Right atrium auricular region (tissue), 2 donors: ENCODE measurements at regions not wholly inside any gene's neighbourhood (a gene's known extent, or its start where the extent isn't known, plus 50 kb on each side); places are given as distances from the start of the nearest gene placed in this dataset.

ENCODE experiments used
- DNase-seq: peaks from one replicate; pipeline ENCODE4 v3.0.0-alpha.2; 2019; ENCODE audit warnings: low spot score
- H3K27ac ChIP-seq, 2 donors: fragments of 200-600 bp; sonication (generic); 1 replicate in 1 of 2; 2 replicates in 1 of 2; pipeline ENCODE4 v1.5.1; 2016 to 2019
- H3K27me3 ChIP-seq, 2 donors: fragments of 200-600 bp; sonication (generic); one replicate each; pipeline versions ENCODE4 v1.5.1 to v1.6.0; 2017 to 2019
- H3K36me3 ChIP-seq: fragments of 200-600 bp; sonication (generic); one replicate; pipeline ENCODE4 v1.5.1; 2016
- H3K4me1 ChIP-seq, 2 donors: fragments of 200-600 bp; sonication (generic); one replicate each; pipeline versions ENCODE4 v1.5.1 to v1.6.0; 2017 to 2019
- H3K4me3 ChIP-seq, 2 donors: fragments of 200-600 bp; sonication (generic); 1 replicate in 1 of 2; 2 replicates in 1 of 2; pipeline ENCODE4 v1.5.1; 2017 to 2019; ENCODE audit warnings: mild to moderate bottlenecking in 1 of 2, moderate library complexity in 1 of 2
- H3K9me3 ChIP-seq, 2 donors: fragments of 200-600 bp; sonication (generic); one replicate each; pipeline ENCODE4 v1.5.1; 2019
- CTCF ChIP-seq, 2 donors: fragments of 200-600 bp; sonication (generic); IDR thresholded peaks; one replicate each; pipeline ENCODE4 v1.5.1; 2019; ENCODE audit warnings: antibody characterized with exemption in 2 of 2

- H3K27me3 ChIP-seq, result no peaks in the 10 kb centered on the region
- TF ChIP-seq CTCF (IDR thresholded peaks at IDR 0.05), result no peak
- H3K4me1 ChIP-seq, result no peaks in the 10 kb centered on the region
- H3K9me3 ChIP-seq, result no peaks in the 10 kb centered on the region
- H3K36me3 ChIP-seq, result no peaks in the 10 kb centered on the region
- H3K4me3 ChIP-seq, result no peak overlapping the region
- H3K27ac ChIP-seq, result no peak overlapping the region
- no peak for DNase-seq
These were observed 112.6 kb downstream of the COPS8 start for GRCh38 chr2:237198164-237198855.

- no peak for DNase-seq
- H3K27ac ChIP-seq, result no peak overlapping the region
- H3K9me3 ChIP-seq, result no peaks in the 10 kb centered on the region
- H3K4me3 ChIP-seq, result no peak overlapping the region
- H3K36me3 ChIP-seq, result no peaks in the 10 kb centered on the region
- TF ChIP-seq CTCF (IDR thresholded peaks at IDR 0.05), result no peak
- H3K27me3 ChIP-seq, result no peaks in the 10 kb centered on the region
- H3K4me1 ChIP-seq, result no peaks in the 10 kb centered on the region
These were observed 113.4 kb downstream of the COPS8 start for GRCh38 chr2:237199082-237199481.

GRCh38 chr2:237199577-237199976 lies 113.9 kb downstream of the COPS8 start:
- Histone ChIP-seq H3K4me3 (no peak overlapping the region), H3K27me3 (no peaks in the 10 kb centered on the region), H3K4me1 (no peaks in the 10 kb centered on the region), H3K9me3 (no peaks in the 10 kb centered on the region), H3K36me3 (no peaks in the 10 kb centered on the region), H3K27ac (peak overlapping the region in 1 of 2 donors; percentile 4)
- DNase-seq, result no peak
- no peak for TF ChIP-seq CTCF (IDR thresholded peaks at IDR 0.05)

DNA sequence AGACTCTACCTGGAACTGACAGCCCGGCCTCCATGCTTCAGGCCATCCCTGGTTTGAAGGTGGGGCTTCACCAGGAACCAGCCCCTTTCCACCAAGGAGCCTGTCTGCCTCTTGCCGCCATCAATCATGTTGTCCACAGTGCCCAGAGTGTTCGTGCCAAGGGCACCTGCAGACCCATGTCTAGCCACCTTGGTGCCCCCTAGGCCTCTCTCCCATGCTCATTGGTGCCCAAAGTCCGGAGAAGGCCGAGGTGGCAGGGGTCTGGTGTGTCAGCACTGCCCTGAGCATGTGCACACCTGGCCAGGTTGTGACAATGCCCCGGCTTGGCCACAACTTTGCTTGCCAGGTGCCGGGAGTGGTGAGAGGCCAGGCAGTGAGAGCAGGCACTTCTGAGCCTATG lies 114.8 kb downstream of the COPS8 start:
- Histone ChIP-seq H3K27me3 (no peaks in the 10 kb centered on the region), H3K4me1 (peaks cover 0 to 4% of the 10 kb centered on the region in 2 donors), H3K4me3 (no peak overlapping the region), H3K9me3 (no peaks in the 10 kb centered on the region), H3K27ac (no peak overlapping the region), H3K36me3 (no peaks in the 10 kb centered on the region)
- no peak for TF ChIP-seq CTCF (IDR thresholded peaks at IDR 0.05)
- peak; percentile 40 for DNase-seq

- no peak for TF ChIP-seq CTCF (IDR thresholded peaks at IDR 0.05)
- peaks cover 0 to 13% of the 10 kb centered on the region in 2 donors for H3K4me1 ChIP-seq
- peak overlapping the region; percentile 26 to 41 for H3K27ac ChIP-seq
- peak; percentile 72 for DNase-seq
- H3K36me3 ChIP-seq, result no peaks in the 10 kb centered on the region
- H3K9me3 ChIP-seq, result no peaks in the 10 kb centered on the region
- H3K27me3 ChIP-seq, result no peaks in the 10 kb centered on the region
- no peak overlapping the region for H3K4me3 ChIP-seq
These were observed 116.0 kb downstream of the COPS8 start for GRCh38 chr2:237201461-237202287.
